HCT116 (cell line): ENCODE measurements at regions not wholly inside any gene's neighbourhood (a gene's known extent, or its start where the extent isn't known, plus 50 kb on each side); places are given as distances from the start of the nearest gene placed in this dataset.

Experiments used
- ATF3 ChIP-seq: IDR thresholded peaks from 2 replicates; pipeline ENCODE4 v1.6.1; 2012
- CTCF ChIP-seq, 3 experiments: fragments of 200-600 bp in 1 of 3; sonication (generic) in 1 of 3; IDR thresholded peaks in 2 of 3; conservative IDR thresholded peaks in 1 of 3; 2 replicates each; pipeline ENCODE4 v1.5.1; 2012 to 2017; ENCODE audit warnings: low read depth in 2 of 3, low read length in 2 of 3, antibody characterized with exemption in 1 of 3, borderline replicate concordance in 1 of 3, control low read depth in 1 of 3, mild to moderate bottlenecking in 1 of 3, mixed read lengths in 1 of 3, mixed run types in 1 of 3, moderate library complexity in 1 of 3; ENCODE audit not compliant: insufficient read depth in 1 of 3
- EZH2 ChIP-seq: fragments of 200-600 bp; sonication (generic); IDR thresholded peaks from 2 replicates; pipeline ENCODE4 v1.6.1; 2017; ENCODE audit warnings: antibody characterized with exemption, mixed run types
- JUND ChIP-seq: IDR thresholded peaks from 2 replicates; pipeline ENCODE4 v1.6.1; 2012
- POLR2A ChIP-seq: IDR thresholded peaks from 2 replicates; pipeline ENCODE4 v1.7.0; 2011; ENCODE audit warnings: borderline replicate concordance; ENCODE audit not compliant: insufficient read depth, insufficient read length; ENCODE audit errors: extremely low read depth
- POLR2AphosphoS5 ChIP-seq: IDR thresholded peaks from 2 replicates; pipeline ENCODE4 v1.6.1; 2011; ENCODE audit warnings: mild to moderate bottlenecking, low read depth, low read length, moderate library complexity
- SP1 ChIP-seq: IDR thresholded peaks from 2 replicates; pipeline ENCODE4 v1.6.1; 2012; ENCODE audit warnings: low read depth
- YY1 ChIP-seq: IDR thresholded peaks from 2 replicates; pipeline ENCODE4 v1.6.1; 2011; ENCODE audit warnings: low read length, low read depth, moderate library complexity, mild to moderate bottlenecking; ENCODE audit not compliant: insufficient replicate concordance; ENCODE audit errors: extremely low read depth
- ZFX ChIP-seq: fragments of 450-650 bp; IDR thresholded peaks from 2 replicates; pipeline ENCODE4 v1.6.1; 2017
- ZNF274 ChIP-seq: fragments of 200-500 bp; sonication (Bioruptor generic); IDR thresholded peaks from 2 replicates; pipeline ENCODE4 v1.6.1; 2014; ENCODE audit warnings: mild to moderate bottlenecking, low read depth, low read length, inconsistent platforms

- no peak for TF ChIP-seq CTCF (IDR thresholded peaks at IDR 0.05 in 2 of 3, conservative IDR thresholded peaks at IDR 0.05 in 1 of 3; ENCODE audit: borderline replicate concordance in 1 of 3, insufficient read depth in 1 of 3, low read depth in 2 of 3, low read length in 2 of 3)
- no peak for TF ChIP-seq POLR2AphosphoS5
- no peak for TF ChIP-seq ATF3
- no peak for TF ChIP-seq POLR2A
- no peak for TF ChIP-seq EZH2
- no peak for TF ChIP-seq SP1
- TF ChIP-seq ZFX = no peak
- TF ChIP-seq JUND = no peak
- TF ChIP-seq YY1 = no peak
- no peak for TF ChIP-seq ZNF274
Observed at GRCh38 chr4:111143510-111143909, 520.6 kb upstream of the PITX2 start.
